ENCODE measurements at regions not wholly inside any gene's neighbourhood (a gene's known extent, or its start where the extent isn't known, plus 50 kb on each side); places are given as distances from the start of the nearest gene placed in this dataset.

GRCh38 chr13:74869846-74870245 lies 612.1 kb downstream of the TBC1D4 start (continued):
- TF ChIP-seq EZH2phosphoT487 (IDR thresholded peaks at IDR 0.05; ENCODE audit: unreplicated experiment), result no peak

- no peak overlapping the region for H3K4me3 Mint-ChIP-seq
- H3K27me3 Mint-ChIP-seq (ENCODE audit: insufficient read depth, low read depth, poor library complexity), result no peaks in the 10 kb centered on the region
- no peaks in the 10 kb centered on the region for H3K36me3 ChIP-seq (ENCODE audit: insufficient read depth)
- ATAC-seq (no peak), DNase-seq (ENCODE audit: low spot score) (no peak)
- H3K27ac Mint-ChIP-seq, result no peak overlapping the region
- 0 out of 2 replicates have a peak, but pooled peaks cover 4% of the 10 kb centered on the region for H3K9me2 ChIP-seq (ENCODE audit: insufficient read depth)
- no peaks in the 10 kb centered on the region for H4K20me1 ChIP-seq (replicated peaks; ENCODE audit: insufficient read depth)
- H3K36me3 Mint-ChIP-seq (ENCODE audit: low read depth), result peaks cover 5% of the 10 kb centered on the region; the same call in 2 of the 3 replicates
- H3K27me3 ChIP-seq (ENCODE audit: insufficient read depth), result no peaks in the 10 kb centered on the region
- TF ChIP-seq, protein P1, sequence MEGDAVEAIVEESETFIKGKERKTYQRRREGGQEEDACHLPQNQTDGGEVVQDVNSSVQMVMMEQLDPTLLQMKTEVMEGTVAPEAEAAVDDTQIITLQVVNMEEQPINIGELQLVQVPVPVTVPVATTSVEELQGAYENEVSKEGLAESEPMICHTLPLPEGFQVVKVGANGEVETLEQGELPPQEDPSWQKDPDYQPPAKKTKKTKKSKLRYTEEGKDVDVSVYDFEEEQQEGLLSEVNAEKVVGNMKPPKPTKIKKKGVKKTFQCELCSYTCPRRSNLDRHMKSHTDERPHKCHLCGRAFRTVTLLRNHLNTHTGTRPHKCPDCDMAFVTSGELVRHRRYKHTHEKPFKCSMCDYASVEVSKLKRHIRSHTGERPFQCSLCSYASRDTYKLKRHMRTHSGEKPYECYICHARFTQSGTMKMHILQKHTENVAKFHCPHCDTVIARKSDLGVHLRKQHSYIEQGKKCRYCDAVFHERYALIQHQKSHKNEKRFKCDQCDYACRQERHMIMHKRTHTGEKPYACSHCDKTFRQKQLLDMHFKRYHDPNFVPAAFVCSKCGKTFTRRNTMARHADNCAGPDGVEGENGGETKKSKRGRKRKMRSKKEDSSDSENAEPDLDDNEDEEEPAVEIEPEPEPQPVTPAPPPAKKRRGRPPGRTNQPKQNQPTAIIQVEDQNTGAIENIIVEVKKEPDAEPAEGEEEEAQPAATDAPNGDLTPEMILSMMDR (conservative IDR thresholded peaks at IDR 0.05; ENCODE audit: low read depth in 2 of 2), result no peak
- TF ChIP-seq POLR2AphosphoS5 (IDR thresholded peaks at IDR 0.05; ENCODE audit: low read depth), result no peak
- no peak for TF ChIP-seq ZNF331 (CRISPR knock-in tag; IDR thresholded peaks at IDR 0.05; ENCODE audit: low read depth)
- no peak for TF ChIP-seq NANOG (IDR thresholded peaks at IDR 0.05; ENCODE audit: borderline replicate concordance)
- TF ChIP-seq, protein P2, sequence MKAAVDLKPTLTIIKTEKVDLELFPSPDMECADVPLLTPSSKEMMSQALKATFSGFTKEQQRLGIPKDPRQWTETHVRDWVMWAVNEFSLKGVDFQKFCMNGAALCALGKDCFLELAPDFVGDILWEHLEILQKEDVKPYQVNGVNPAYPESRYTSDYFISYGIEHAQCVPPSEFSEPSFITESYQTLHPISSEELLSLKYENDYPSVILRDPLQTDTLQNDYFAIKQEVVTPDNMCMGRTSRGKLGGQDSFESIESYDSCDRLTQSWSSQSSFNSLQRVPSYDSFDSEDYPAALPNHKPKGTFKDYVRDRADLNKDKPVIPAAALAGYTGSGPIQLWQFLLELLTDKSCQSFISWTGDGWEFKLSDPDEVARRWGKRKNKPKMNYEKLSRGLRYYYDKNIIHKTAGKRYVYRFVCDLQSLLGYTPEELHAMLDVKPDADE (IDR thresholded peaks at IDR 0.05), result no peak
- no peak for TF ChIP-seq ZNF462 (CRISPR knock-in tag; IDR thresholded peaks at IDR 0.05)
- no peak for TF ChIP-seq REST (IDR thresholded peaks at IDR 0.05; ENCODE audit: unreplicated experiment)
- TF ChIP-seq JUNB (IDR thresholded peaks at IDR 0.05; ENCODE audit: unreplicated experiment), result no peak
- no peak for TF ChIP-seq CREB1 (CRISPR knock-in tag; IDR thresholded peaks at IDR 0.05; ENCODE audit: low read depth)
- TF ChIP-seq EZH2phosphoT487 (IDR thresholded peaks at IDR 0.05; ENCODE audit: unreplicated experiment), result no peak
- no peak for TF ChIP-seq ZNF114 (CRISPR knock-in tag; IDR thresholded peaks at IDR 0.05)
- H3K4me1 Mint-ChIP-seq, result no peaks in the 10 kb centered on the region
- H3K4me2 ChIP-seq, result no peak overlapping the region
- H3K9me3 Mint-ChIP-seq, result peaks cover 15% of the 10 kb centered on the region; the same call in 2 of the 3 replicates
- no peaks in the 10 kb centered on the region for H3K4me1 ChIP-seq (ENCODE audit: insufficient read depth)
- H3K27ac ChIP-seq (ENCODE audit: low read depth), result no peak overlapping the region
- no peak overlapping the region for H2AFZ ChIP-seq
- H3F3A ChIP-seq (replicated peaks; ENCODE audit: low read depth), result no peaks in the 10 kb centered on the region
- H3K79me2 ChIP-seq (replicated peaks; ENCODE audit: insufficient read depth), result no peaks in the 10 kb centered on the region
- H3K4me3 ChIP-seq, result no peak overlapping the region
Observed at GRCh38 chr13:74868049-74868448, 613.9 kb downstream of the TBC1D4 start.
